ENCODE measurements at regions not wholly inside any gene's neighbourhood (a gene's known extent, or its start where the extent isn't known, plus 50 kb on each side); places are given as distances from the start of the nearest gene placed in this dataset.

DNA sequence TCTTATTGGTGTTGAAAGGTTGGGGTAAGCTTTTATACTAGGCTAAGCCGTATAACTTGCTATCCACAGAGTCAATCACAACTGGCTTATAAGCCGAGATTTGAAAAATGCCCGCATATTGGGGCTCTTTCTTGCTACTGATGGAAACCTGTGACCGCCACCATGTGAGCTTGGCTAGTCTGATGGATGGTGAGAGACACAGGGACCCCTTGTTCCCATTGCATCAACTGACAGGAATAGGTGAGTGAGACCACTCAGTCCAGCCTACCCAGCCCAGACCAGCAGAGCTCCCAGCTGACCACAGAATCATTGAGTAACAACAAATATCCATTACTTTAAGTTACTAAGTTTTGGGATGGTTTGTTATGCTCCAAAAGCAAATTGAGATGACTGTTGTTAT lies 676.4 kb upstream of the HS6ST1 start:
- H3K4me3 ChIP-seq: no peak overlapping the region
- intact Hi-C loops (cut with DNase I): no loop called here
- H3K27me3 ChIP-seq (ENCODE audit: insufficient read depth in 3 of 3, low read length in 2 of 3): no peaks in the 10 kb centered on the region
- H3K4me1 ChIP-seq: no peaks in the 10 kb centered on the region
- no peak overlapping the region for H3K27ac ChIP-seq
- no peak for ATAC-seq
- DNase-seq: no peak
- TF ChIP-seq, protein P1, sequence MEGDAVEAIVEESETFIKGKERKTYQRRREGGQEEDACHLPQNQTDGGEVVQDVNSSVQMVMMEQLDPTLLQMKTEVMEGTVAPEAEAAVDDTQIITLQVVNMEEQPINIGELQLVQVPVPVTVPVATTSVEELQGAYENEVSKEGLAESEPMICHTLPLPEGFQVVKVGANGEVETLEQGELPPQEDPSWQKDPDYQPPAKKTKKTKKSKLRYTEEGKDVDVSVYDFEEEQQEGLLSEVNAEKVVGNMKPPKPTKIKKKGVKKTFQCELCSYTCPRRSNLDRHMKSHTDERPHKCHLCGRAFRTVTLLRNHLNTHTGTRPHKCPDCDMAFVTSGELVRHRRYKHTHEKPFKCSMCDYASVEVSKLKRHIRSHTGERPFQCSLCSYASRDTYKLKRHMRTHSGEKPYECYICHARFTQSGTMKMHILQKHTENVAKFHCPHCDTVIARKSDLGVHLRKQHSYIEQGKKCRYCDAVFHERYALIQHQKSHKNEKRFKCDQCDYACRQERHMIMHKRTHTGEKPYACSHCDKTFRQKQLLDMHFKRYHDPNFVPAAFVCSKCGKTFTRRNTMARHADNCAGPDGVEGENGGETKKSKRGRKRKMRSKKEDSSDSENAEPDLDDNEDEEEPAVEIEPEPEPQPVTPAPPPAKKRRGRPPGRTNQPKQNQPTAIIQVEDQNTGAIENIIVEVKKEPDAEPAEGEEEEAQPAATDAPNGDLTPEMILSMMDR (IDR thresholded peaks at IDR 0.05): no peak
- 92 to 95% (median 95%) methylated on average over 4 of the region's 4 CpGs for WGBS, 3 donors
- peaks cover 3% of the 10 kb centered on the region for H3K9me3 ChIP-seq
- no peaks in the 10 kb centered on the region for H3K36me3 ChIP-seq (ENCODE audit: insufficient read depth in 1 of 2, low read depth in 1 of 2)

DNA sequence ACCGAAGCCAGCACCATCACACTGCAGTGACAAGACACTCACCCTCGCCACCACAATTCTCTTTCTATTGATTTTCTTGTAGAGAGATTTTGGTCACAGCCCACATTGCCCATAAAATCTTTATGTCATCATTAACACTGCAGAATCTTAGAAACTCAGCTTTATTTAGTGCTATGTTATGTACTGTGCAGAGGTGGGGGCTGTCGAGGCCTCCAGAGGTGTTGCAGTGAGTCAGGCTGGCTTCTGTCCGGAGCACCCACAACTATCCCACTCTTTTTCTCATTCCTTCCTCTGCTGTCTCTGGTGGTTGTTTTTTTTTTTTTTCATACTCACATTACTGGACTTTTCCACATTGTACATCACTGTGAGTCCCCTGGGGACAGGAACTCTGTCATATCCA lies 677.4 kb upstream of the HS6ST1 start:
- ATAC-seq (no peak), DNase-seq (no peak)
- Histone ChIP-seq H3K4me3 (no peak overlapping the region), H3K27me3 (ENCODE audit: insufficient read depth in 3 of 3, low read length in 2 of 3) (no peaks in the 10 kb centered on the region), H3K36me3 (ENCODE audit: insufficient read depth in 1 of 2, low read depth in 1 of 2) (no peaks in the 10 kb centered on the region), H3K9me3 (peaks cover 3% of the 10 kb centered on the region), H3K27ac (no peak overlapping the region), H3K4me1 (no peaks in the 10 kb centered on the region)
- intact Hi-C loops (cut with DNase I): no loop called here
- TF ChIP-seq, protein P1 (IDR thresholded peaks at IDR 0.05): no peak
- WGBS, 3 donors: 85 to 90% (median 88%) methylated on average over 4 of the region's 4 CpGs

DNA sequence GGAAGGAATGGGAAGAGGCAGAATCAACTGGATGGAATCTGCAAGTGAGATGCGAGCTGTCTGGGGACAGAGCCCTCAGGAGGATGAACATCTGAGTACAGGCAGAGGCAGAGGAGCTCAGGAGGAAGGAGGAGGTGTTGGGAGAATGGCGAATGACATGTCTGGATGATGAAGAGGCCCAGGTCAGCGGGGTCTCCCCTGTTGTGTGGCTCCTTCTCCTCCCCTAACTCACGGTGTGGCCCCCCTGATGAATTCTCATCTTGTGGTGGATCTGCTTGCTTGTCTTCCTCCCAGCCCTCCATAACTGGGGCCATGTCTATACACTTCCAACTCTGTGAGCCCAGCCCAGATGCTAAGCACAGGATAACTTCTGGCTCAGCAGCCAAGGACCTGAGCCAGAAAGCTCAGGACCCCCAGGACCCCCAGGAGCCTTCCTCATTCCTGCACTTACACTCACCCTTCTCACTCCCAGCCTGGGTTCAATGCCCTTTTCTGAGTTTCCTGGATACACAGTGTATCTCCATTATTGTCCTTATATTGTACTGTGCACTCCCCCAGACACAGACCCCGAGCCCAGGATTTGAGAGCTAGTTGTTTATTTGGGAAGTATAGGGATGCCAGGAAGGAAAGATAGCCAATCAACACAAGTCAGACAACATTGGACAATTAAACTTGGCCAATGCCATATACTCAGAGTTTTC lies 678.6 kb upstream of the HS6ST1 start:
- Histone ChIP-seq H3K9me3 (no peaks in the 10 kb centered on the region), H3K4me3 (no peak overlapping the region), H3K27me3 (ENCODE audit: insufficient read depth in 3 of 3, low read length in 2 of 3) (no peaks in the 10 kb centered on the region), H3K4me1 (no peaks in the 10 kb centered on the region), H3K27ac (no peak overlapping the region), H3K36me3 (ENCODE audit: insufficient read depth in 1 of 2, low read depth in 1 of 2) (no peaks in the 10 kb centered on the region)
- DNase-seq: no peak
- 75 to 81% (median 79%) methylated on average over 5 of the region's 5 CpGs for WGBS, 3 donors
- no peak for ATAC-seq
- intact Hi-C loops (cut with DNase I): no loop called here
- TF ChIP-seq, protein P1 (IDR thresholded peaks at IDR 0.05): no peak

DNA sequence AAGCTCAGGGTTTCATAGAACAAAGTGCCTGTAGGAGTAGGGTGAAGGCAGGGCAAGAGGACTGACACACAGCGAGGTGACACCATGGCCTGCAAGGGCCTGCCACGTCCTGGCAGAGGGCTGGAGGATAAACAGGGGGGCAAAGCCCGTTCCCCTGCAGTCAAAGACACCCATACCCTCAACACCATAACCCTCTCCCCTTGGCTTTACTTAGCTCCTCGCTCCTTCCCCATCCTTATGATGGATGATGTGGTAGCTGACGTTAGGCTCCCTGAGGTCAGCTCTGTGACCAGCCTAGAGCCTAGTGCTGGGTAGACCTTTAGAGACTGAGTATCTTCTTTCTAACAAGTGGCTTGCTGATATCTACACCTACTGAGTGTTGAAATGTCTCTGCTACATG lies 683.3 kb upstream of the HS6ST1 start:
- TF ChIP-seq, protein P1 (IDR thresholded peaks at IDR 0.05): no peak
- no peak for ATAC-seq
- Histone ChIP-seq H3K36me3 (ENCODE audit: insufficient read depth in 1 of 2, low read depth in 1 of 2) (no peaks in the 10 kb centered on the region), H3K4me1 (no peaks in the 10 kb centered on the region), H3K27me3 (ENCODE audit: insufficient read depth in 3 of 3, low read length in 2 of 3) (no peaks in the 10 kb centered on the region), H3K4me3 (no peak overlapping the region), H3K27ac (no peak overlapping the region), H3K9me3 (no peaks in the 10 kb centered on the region)
- WGBS, 3 donors: 74 to 88% (median 79%) methylated on average over 5 of the region's 5 CpGs
- no peak for DNase-seq
- intact Hi-C loops (cut with DNase I): no loop called here

DNA sequence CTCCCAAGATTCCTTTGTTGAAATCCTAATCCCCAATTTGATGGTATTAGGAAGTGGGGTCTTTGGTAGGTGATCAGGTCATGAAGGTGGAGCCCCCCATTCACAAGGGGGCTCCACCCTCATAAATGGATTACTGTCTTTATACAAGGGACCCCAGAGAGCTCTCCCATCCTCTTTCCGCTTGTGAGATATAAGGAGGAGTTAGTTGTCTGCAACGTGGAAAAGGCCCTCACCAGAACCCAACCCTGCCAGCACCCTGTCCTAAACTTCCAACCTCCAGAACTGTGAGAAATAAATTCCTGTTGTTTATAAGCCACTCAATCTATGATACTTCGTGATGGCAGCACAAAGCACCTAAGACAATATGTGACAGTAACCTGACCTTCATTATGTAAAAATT lies 684.1 kb upstream of the HS6ST1 start:
- H3K36me3 ChIP-seq (ENCODE audit: insufficient read depth in 1 of 2, low read depth in 1 of 2): no peaks in the 10 kb centered on the region
- intact Hi-C loops (cut with DNase I): no loop called here

More for the DNA sequence above, 684.1 kb upstream of the HS6ST1 start:
- Histone ChIP-seq H3K27me3 (ENCODE audit: insufficient read depth in 3 of 3, low read length in 2 of 3) (no peaks in the 10 kb centered on the region), H3K4me1 (no peaks in the 10 kb centered on the region), H3K9me3 (no peaks in the 10 kb centered on the region), H3K27ac (no peak overlapping the region), H3K4me3 (no peak overlapping the region)
- ATAC-seq (no peak), DNase-seq (no peak)
- TF ChIP-seq, protein P1 (IDR thresholded peaks at IDR 0.05): no peak
- WGBS, 3 donors: 81 to 89% (median 82%) methylated on average over 3 of the region's 3 CpGs

Data from psoas muscle (tissue), 7 donors.